Activated CD4-positive, alpha-beta T cell treated with anti-CD3 and anti-CD28 coated beads for 4 hours (primary cell): ENCODE measurements at regions not wholly inside any gene's neighbourhood (a gene's known extent, or its start where the extent isn't known, plus 50 kb on each side); places are given as distances from the start of the nearest gene placed in this dataset.

Source experiments
- DNase-seq, 2 donors: peaks; one replicate each; pipeline ENCODE4 v3.0.0-alpha.2; 2020

DNA sequence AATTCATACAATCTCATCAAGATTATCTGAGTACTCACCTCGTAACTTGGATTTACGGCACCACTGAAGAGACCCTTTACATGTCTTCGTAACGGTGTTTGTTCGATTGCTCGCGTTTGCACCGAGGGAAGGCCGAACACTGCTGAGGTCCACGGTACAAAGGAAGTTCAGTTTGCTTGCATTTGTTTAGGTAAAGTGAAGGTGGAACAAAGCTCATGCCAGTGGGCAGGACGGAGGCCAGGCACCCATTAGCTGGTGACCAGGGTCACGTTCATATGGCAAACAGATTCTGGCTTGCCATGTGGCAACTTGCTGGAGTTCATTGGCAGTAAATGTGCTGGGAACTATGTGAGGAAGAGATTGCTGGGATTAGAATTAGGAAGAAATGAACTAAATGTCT, 164.8 kb downstream of the MACROH2A1 start:
- no peak for DNase-seq

DNA sequence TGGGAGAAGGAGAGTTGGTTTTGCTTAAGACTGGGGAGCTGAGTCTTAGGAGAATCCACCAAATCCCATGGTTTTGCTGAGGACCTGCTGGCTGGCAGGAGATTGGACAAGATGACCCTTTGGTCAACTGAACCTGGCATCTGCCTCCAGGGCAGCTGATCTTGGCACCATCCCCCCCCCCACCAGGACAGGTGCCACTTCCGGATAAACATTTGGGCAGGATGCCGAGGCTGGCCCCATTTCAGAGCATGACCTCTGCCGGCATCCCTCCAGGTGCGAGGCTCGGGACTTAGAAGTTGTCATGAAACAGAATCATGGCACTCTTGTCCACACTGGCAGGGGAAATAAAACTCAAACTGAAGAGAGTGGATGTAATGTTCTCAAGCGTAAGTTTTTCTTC, 165.6 kb downstream of the MACROH2A1 start:
- DNase-seq: no peak

- DNase-seq: no peak
Observed at GRCh38 chr5:135232958-135233357, 166.1 kb downstream of the MACROH2A1 start.

DNA sequence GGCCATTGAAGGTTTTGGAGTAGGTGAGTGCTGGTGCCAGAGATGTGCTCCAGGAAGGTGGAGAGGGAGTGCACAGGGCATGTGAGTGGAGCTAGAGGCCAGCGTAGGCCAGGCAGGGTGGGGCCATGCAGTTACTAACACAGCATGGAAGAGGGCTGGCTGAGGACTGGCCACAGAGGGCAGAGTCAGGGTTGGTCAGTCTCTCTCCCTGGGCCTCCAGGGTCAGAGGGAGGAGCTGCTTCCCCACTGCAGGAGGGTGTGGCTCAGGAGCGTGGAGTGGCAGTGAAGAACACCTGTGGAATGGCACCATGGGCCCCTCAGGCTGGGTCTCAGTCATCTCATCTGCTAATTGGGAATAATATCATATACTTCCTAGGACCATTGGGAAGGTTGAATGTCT, 167.7 kb downstream of the MACROH2A1 start:
- no peak for DNase-seq

GRCh38 chr5:135230251-135230925, 168.6 kb downstream of the MACROH2A1 start:
- DNase-seq: no peak

- DNase-seq: no peak
Observed at GRCh38 chr5:135229679-135230132, 169.3 kb downstream of the MACROH2A1 start.

DNA sequence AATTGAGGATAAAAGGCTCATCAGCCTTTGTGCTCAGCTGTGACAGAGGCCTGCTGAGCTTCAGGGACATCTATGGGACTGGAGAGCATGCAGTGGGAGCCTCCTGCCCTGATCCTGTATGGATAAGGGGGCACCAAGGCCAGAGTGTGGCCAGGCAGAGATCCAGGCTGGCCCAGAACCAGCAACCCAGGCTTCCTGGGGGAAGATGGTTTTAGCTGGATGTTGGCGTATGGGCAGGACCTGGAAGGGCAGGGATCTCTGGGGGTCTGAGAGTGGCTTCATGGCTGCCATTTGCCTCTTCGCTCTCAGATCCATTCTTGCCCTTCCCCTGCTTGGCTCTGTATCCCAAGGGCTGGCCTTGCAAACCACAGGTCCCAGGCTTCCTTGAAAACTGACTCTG, 169.9 kb downstream of the MACROH2A1 start:
- DNase-seq: no peak

DNA sequence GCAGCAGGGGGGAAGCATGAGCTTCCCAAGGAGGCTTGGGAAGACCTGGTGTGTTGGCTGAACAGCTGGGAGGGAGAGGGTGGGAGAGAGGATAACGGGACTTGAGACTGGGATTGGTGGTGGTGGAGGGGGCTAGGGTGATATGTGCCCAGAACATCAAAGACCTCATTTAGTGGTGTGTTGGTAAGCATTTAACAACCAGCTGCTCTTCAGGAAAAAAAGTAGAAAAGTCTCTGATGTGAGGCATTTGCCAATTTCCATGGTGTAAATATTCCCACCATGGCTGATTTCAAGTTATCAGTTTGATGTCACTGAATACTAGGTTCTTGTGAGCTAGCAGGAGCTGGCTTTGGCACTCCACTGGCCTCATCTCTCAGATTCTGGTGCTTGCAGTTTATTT, 170.8 kb downstream of the MACROH2A1 start:
- DNase-seq: no peak

DNA sequence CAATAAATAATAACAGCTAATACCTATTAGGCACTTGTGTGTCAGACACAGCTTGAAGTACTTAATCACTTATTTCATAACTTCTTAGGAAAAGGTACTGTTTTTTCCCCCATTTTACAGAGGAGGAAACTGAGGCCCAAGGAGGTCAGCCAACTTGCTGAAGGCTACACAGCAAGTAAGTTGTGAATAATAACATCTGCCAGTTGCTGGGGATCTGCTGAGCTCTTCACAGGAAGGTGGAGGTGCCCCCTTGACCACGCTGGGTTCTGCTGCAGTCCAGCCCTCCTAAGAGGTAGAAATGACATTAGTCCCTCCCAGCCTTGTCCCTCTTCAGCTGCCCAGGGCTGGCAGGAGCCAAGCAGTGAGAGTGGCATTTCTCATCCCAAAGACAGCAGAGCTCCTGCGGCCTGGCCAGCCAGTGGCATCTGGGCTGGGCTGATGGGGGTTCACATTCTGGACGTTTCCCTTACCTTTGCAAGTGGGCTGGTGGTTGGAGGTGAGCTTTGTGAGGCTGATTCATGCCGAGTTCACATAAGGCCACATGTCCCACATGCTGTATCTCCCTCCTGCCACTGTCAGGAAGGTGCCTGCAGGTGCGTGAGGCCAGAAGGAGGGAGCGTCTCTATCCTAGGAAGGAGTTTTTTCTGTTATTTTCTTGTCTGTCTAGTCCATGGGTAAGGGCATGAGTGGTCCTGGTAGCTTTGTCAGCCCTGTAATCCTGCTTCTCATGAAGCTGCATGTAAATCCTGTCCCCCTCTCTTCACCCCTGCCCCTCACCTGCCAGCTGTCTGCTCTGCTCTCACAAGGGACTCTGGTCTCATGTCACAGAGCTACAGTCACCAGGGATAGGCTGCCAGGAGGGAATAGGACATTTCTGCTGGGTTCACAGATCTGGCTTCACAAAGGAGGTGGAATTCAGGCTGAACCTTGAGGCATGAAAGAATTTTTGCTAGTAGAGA, 171.7 kb downstream of the MACROH2A1 start:
- DNase-seq: no peak

DNA sequence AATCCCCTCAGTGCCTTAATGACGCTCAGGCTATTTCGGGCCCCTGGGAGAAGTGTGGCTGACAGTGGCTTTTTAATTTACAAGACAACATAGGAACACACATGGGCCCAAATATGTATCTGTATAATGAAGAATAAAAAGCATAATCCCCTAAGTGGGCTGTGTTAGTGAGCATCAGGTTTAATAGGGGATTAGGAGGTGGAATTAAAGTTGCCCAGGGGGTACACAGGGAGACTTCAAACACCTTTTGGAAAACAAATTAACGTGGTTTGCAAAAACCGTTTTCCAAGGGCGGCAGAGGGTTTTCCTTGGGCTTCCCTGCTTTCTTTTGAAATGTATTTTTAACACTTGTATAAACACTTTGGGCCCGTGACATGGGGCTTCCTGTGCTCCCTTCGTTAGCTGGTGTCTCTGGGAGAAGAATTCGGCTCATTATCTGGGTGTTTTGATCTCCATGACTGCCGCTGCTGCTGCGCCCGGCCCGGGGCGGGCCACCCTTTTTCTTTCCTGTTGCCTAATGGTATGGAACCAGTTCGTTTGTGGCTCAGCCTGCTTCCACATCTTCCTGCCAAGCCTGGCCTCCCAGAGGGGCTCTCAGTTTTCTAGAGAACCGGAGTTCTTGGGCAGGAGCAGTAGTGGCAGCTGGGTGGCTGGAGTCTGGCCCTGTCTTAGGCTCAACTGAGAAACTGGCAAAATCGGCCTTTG, 173.0 kb downstream of the MACROH2A1 start:
- no peak for DNase-seq

GRCh38 chr5:135223891-135224625, 175.0 kb downstream of the MACROH2A1 start:
- DNase-seq: no peak

- no peak for DNase-seq
Observed at GRCh38 chr5:135223404-135223803, 175.6 kb downstream of the MACROH2A1 start.

DNA sequence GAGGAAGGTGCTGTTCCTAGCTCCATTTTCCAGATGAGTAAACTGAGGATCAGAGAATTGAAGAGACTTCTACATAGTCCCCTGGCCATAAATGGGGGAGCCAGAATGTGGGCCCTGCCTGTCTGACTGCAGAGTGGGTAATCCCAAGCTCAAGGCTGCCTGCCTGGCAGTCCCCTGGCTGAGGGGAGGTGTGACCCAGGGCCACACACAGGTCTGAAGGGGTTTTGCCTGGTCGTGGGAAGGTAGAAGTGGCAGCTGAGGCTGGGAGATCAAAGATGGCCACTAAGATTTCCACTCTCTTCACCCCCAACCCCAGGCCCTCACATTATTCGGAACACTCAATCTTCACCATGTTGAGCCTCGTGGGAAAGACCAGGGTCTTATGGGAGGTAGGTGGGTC, 176.3 kb downstream of the MACROH2A1 start:
- no peak for DNase-seq

- no peak for DNase-seq
Observed at GRCh38 chr5:135222171-135222681, 176.8 kb downstream of the MACROH2A1 start.

DNA sequence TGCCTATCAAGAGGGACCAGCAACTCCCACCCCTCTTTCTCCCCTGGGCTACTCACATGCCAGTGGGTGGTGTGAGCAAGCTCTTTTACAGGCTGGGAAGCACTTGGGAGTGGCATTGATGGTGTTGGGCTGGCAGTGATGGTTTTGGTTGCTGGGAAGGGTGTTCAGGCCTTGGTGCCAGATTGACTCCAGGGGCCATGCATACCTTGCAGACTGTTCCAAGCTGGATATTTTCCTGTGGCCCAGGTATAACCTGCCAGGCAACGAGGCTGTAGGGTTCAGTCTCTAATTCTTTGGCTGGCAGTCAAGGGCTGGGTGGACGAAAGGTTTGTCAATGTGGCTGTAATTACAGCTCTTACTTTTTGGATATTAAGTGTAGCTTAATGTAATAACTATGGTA, 177.3 kb downstream of the MACROH2A1 start:
- no peak for DNase-seq

- DNase-seq: no peak
Observed at GRCh38 chr5:135221187-135221473, 177.9 kb downstream of the MACROH2A1 start.

DNA sequence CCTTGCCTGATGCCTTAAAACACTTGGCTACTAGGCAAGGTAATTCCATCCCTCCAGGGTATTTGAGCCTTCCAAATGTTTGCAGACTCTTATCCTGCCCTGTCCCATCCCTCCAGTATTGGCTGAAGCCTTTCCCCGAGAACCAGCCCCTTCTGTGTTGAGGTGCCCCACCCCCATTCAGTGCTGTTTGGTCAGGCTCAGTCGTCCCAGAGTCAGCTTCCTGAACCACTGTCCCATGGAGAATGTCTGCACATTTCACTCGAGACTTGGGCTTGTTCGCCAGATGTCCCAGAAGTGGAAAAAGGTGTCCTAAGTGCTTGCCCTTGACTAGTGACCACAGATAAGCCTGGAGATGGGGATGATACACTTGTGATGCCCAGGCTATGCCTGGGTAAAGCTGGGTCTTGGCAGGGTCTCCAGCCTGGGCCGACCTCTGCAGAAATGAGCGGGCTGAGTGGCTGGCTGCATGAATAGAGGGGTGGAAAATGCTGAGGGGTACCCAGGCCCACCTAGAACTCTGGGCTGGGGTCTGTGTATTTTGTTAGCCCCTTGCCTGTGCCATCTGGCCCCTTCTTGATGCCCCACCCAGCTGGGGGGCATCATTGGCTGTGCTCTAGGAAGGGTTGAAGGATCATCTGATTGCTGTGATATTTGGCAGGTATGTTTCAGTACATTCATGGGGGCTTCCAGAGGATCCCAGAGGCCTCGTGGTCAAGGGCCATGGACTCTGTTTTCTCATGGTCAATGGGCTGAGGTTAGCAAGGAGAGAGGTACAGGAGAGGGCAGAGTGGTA, 178.4 kb downstream of the MACROH2A1 start:
- no peak for DNase-seq

- DNase-seq: no peak
Observed at GRCh38 chr5:135219868-135220267, 179.2 kb downstream of the MACROH2A1 start.

GRCh38 chr5:135218790-135219568, 180.1 kb downstream of the MACROH2A1 start:
- DNase-seq: no peak

DNA sequence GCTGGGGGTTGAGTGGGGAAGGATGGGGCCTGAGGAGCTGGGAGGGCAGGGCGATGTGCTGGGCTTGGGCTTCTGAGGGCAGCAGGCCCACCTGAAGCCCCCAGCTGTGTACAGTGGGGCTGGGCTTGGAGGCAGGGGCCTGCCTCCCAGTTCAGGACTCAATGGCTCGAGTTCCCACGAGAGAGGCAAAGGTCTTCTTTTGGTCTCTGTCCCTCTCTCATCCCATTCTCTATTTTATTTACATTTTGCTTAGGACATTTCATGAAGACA, 180.6 kb downstream of the MACROH2A1 start:
- no peak for DNase-seq
